ENCODE measurements at regions not wholly inside any gene's neighbourhood (a gene's known extent, or its start where the extent isn't known, plus 50 kb on each side); places are given as distances from the start of the nearest gene placed in this dataset.

- no peak for DNase-seq
These were observed 436.4 kb downstream of the ZNF521 start for GRCh38 chr18:24915547-24915946.

GRCh38 chr18:24917767-24918166 is 434.2 kb downstream of the ZNF521 start:
- DNase-seq: no peak

GRCh38 chr18:24918257-24918656 is 433.7 kb downstream of the ZNF521 start:
- DNase-seq: no peak

GRCh38 chr18:24919181-24919797 is 432.7 kb downstream of the ZNF521 start:
- no peak for DNase-seq

- no peak for DNase-seq
These were observed 429.5 kb downstream of the ZNF521 start for GRCh38 chr18:24922491-24922890.

GRCh38 chr18:24923138-24923537 is 428.8 kb downstream of the ZNF521 start:
- DNase-seq: no peak

GRCh38 chr18:24924066-24924716 is 427.8 kb downstream of the ZNF521 start:
- DNase-seq: no peak

- no peak for DNase-seq
These were observed 425.3 kb downstream of the ZNF521 start for GRCh38 chr18:24926649-24927048.

- no peak for DNase-seq
These were observed 423.6 kb downstream of the ZNF521 start for GRCh38 chr18:24928301-24928878.

GRCh38 chr18:24930478-24930877 is 421.5 kb downstream of the ZNF521 start:
- no peak for DNase-seq

GRCh38 chr18:24930971-24931370 is 421.0 kb downstream of the ZNF521 start:
- DNase-seq: no peak

- DNase-seq: no peak
These were observed 418.6 kb downstream of the ZNF521 start for GRCh38 chr18:24933345-24933744.

GRCh38 chr18:24934258-24934932 is 417.6 kb downstream of the ZNF521 start:
- DNase-seq: no peak

- DNase-seq: no peak
These were observed 417.0 kb downstream of the ZNF521 start for GRCh38 chr18:24935008-24935407.

GRCh38 chr18:24935896-24936295 is 416.1 kb downstream of the ZNF521 start:
- no peak for DNase-seq

- no peak for DNase-seq
These were observed 415.3 kb downstream of the ZNF521 start for GRCh38 chr18:24936691-24937090.

GRCh38 chr18:24937639-24938275 is 414.2 kb downstream of the ZNF521 start:
- DNase-seq: no peak

GRCh38 chr18:24940416-24940815 is 411.6 kb downstream of the ZNF521 start:
- no peak for DNase-seq

GRCh38 chr18:24941174-24941951 is 410.6 kb downstream of the ZNF521 start:
- no peak for DNase-seq

- no peak for DNase-seq
These were observed 409.8 kb downstream of the ZNF521 start for GRCh38 chr18:24942144-24942543.

GRCh38 chr18:24947521-24948305 is 404.3 kb downstream of the ZNF521 start:
- DNase-seq: no peak

- DNase-seq: no peak
These were observed 402.1 kb downstream of the ZNF521 start for GRCh38 chr18:24949908-24950307.

All from DMS 273 treated with DMSO at 0.1 percent for 48 hours (cell line).